ENCODE measurements at regions not wholly inside any gene's neighbourhood (a gene's known extent, or its start where the extent isn't known, plus 50 kb on each side); places are given as distances from the start of the nearest gene placed in this dataset.

DNA sequence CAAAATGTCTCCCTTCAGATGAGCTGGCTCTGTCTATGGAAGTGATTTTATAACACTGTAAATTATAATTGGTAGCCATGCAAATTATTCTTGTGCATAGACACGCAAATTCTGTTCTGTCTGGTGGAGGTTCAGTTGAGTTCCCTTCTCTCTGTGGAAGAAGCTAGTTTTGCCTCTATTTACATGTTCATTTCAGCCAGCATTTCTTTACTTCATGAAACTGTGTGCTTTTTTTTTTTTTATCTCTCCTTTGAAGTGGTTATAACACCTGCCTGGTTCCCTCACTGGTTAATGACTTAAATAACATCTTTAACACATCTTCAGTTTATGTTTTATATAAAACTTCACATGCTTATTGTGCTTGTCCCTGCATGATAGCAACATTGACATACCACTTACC is 149.4 kb upstream of the FBXL7 start:
- no peaks in the 10 kb centered on the region for H3K4me1 ChIP-seq
- TF ChIP-seq, protein P1, sequence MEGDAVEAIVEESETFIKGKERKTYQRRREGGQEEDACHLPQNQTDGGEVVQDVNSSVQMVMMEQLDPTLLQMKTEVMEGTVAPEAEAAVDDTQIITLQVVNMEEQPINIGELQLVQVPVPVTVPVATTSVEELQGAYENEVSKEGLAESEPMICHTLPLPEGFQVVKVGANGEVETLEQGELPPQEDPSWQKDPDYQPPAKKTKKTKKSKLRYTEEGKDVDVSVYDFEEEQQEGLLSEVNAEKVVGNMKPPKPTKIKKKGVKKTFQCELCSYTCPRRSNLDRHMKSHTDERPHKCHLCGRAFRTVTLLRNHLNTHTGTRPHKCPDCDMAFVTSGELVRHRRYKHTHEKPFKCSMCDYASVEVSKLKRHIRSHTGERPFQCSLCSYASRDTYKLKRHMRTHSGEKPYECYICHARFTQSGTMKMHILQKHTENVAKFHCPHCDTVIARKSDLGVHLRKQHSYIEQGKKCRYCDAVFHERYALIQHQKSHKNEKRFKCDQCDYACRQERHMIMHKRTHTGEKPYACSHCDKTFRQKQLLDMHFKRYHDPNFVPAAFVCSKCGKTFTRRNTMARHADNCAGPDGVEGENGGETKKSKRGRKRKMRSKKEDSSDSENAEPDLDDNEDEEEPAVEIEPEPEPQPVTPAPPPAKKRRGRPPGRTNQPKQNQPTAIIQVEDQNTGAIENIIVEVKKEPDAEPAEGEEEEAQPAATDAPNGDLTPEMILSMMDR (IDR thresholded peaks at IDR 0.05; ENCODE audit: borderline replicate concordance): no peak
- intact Hi-C loops (cut with micrococcal nuclease): no loop called here

DNA sequence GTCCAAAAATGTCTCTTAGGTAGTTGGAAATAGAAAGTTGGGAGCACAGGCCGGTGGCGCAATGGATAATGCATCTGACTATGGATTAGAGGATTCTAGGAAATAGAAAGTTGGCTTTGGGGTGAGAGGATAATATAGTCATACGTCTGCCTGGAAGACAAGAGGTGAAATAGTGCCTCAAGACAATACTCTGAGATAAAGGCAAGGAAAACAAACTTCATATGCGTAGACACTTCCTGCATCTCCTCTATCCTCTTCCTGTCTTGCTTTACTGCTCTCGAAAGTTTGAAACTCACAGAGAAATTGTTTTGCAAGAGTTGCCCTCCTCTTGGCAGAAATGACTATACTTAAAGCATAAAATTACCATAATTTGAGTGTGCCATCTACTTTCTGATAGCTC is 153.2 kb upstream of the FBXL7 start:
- Histone ChIP-seq H3K4me1 (no peaks in the 10 kb centered on the region), H3K9me3 (replicated peaks) (no peaks in the 10 kb centered on the region), H3K27me3 (ENCODE audit: low read depth) (no peaks in the 10 kb centered on the region), H3K36me3 (no peaks in the 10 kb centered on the region), H3K4me3 (no peak overlapping the region), H3K27ac (replicated peaks) (no peak overlapping the region)
- DNase-seq: no peak
- TF ChIP-seq, protein P1 (IDR thresholded peaks at IDR 0.05; ENCODE audit: borderline replicate concordance): no peak
- intact Hi-C loops (cut with micrococcal nuclease): no loop called here

More for the DNA sequence above, 149.4 kb upstream of the FBXL7 start:
- H3K27ac ChIP-seq (replicated peaks): no peak overlapping the region
- no peaks in the 10 kb centered on the region for H3K9me3 ChIP-seq (replicated peaks)
- H3K36me3 ChIP-seq: no peaks in the 10 kb centered on the region
- no peak for DNase-seq
- no peak overlapping the region for H3K4me3 ChIP-seq
- H3K27me3 ChIP-seq (ENCODE audit: low read depth): no peaks in the 10 kb centered on the region

DNA sequence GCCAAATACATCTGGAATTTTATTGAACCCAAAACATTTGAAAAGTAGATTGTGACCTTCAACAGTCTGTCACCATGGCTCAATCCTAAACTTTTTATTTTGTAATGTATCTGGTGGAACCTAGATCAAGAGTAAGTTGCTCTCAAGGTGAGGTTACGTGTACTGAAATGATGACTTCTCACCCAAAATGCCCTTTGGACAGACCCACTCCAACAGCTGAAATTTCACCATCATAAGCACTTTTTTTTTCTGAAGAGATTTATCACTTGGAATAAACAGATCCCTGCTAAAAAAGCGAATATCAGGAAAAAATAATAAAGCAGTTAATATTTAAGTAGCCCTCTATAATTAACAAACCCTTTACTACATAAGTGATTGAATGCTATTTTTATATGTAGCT is 155.0 kb upstream of the FBXL7 start:
- no peaks in the 10 kb centered on the region for H3K4me1 ChIP-seq
- H3K27ac ChIP-seq (replicated peaks): no peak overlapping the region
- TF ChIP-seq, protein P1 (IDR thresholded peaks at IDR 0.05; ENCODE audit: borderline replicate concordance): no peak
- DNase-seq: no peak
- H3K27me3 ChIP-seq (ENCODE audit: low read depth): no peaks in the 10 kb centered on the region
- intact Hi-C loops (cut with micrococcal nuclease): no loop called here
- H3K4me3 ChIP-seq: no peak overlapping the region
- peaks cover 3% of the 10 kb centered on the region for H3K9me3 ChIP-seq (replicated peaks)
- H3K36me3 ChIP-seq: no peaks in the 10 kb centered on the region

DNA sequence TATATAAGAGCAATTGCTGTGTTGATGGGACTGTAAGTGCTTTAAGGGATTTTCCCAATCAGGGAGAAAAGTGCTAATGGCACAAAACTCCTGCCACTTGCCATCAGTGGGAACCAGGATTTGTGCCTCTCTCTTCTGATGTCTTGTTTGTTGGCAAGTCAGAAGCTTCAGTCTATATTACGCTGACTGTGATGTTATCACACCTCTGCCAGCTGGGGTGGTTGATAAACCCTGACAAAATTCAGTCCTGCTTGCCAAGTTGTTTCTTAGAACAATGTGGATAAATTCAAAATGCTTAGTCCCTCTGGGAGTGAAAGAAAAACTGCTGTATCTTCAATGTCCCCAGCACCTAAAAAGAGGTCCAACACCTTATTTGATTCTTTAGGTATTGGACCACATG is 161.4 kb upstream of the FBXL7 start:
- intact Hi-C loops (cut with micrococcal nuclease): no loop called here
- Histone ChIP-seq H3K36me3 (no peaks in the 10 kb centered on the region), H3K4me1 (no peaks in the 10 kb centered on the region), H3K27me3 (ENCODE audit: low read depth) (no peaks in the 10 kb centered on the region), H3K9me3 (replicated peaks) (peaks cover 7% of the 10 kb centered on the region), H3K4me3 (no peak overlapping the region), H3K27ac (replicated peaks) (no peak overlapping the region)
- no peak for DNase-seq
- TF ChIP-seq, protein P1 (IDR thresholded peaks at IDR 0.05; ENCODE audit: borderline replicate concordance): no peak

DNA sequence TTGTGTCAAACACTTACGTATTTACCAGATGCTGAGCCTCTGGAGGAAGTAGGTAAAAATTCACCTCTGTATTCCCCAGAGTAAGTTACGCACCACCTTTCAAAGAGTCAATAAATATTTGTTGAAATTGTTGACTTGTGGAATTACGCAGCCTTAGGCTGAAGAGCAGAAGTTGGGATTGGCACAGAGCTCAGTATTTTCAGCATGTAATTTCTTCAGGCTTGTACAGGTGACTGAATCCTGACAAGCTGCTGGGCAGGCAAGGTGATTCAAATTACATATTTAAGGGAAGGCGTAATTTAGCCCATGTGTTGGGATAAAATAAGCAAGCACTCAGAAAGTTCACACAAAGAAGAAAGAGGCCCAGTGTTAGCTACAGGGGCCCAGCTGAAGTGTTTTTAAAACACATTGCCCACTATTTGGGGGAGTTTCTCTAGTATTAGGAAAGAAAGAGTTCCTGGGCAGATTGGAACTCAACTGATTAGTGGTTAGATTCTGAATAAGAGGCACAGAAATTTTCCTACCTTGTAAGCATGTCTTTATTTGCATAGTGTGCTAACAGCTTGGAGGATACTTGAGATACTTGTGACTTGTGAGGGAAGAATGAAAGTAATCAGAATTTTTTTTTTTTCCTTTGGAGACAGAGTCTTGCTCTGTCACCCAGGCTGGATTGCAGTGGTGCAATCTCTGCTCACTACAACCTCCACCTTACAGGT is 165.3 kb upstream of the FBXL7 start:
- Histone ChIP-seq H3K4me1 (no peaks in the 10 kb centered on the region), H3K36me3 (no peaks in the 10 kb centered on the region), H3K4me3 (no peak overlapping the region), H3K27ac (replicated peaks) (no peak overlapping the region), H3K9me3 (replicated peaks) (peaks cover 2% of the 10 kb centered on the region), H3K27me3 (ENCODE audit: low read depth) (no peaks in the 10 kb centered on the region)
- intact Hi-C loops (cut with micrococcal nuclease): no loop called here
- TF ChIP-seq, protein P1 (IDR thresholded peaks at IDR 0.05; ENCODE audit: borderline replicate concordance): no peak
- no peak for DNase-seq
